ENCODE measurements at regions not wholly inside any gene's neighbourhood (a gene's known extent, or its start where the extent isn't known, plus 50 kb on each side); places are given as distances from the start of the nearest gene placed in this dataset.
A peak's percentile ranks its signal among the peaks of the same experiment; 100 is the strongest.
"Not testable (repeated sequence)": the region's sequence is repeated elsewhere in the genome, so short reads cannot be mapped to it uniquely, and the experiment has no call there.

DNA sequence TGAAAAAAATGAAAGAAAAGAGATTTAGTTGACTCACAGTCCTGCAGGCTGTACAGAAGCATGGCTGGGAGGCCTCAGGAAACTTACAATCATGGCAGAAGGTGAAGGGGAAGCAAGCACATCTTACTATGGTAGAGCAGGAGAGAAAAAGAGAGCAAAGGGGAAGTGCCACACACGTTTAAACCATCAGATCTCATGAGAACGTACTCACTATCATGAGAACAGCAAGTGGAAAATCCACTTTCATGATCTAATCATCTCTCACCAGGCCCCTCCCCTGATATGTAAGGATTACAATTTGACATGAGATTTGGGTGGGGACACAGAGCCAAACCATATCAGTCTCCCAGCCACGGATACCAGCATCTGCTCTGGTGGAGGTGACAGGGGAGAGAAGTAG, 50.8 kb upstream of the CPOX start:
- H3K36me3 Mint-ChIP-seq = no peaks in the 10 kb centered on the region
- H3K4me3 Mint-ChIP-seq = no peak overlapping the region
- no peak for DNase-seq
- H3K4me1 Mint-ChIP-seq = peaks cover 4% of the 10 kb centered on the region
- H3K27me3 Mint-ChIP-seq = peaks cover 8% of the 10 kb centered on the region
- POLR2A ChIA-PET = no interaction called here
- ATAC-seq (ENCODE audit: low read depth) = no peak
- no peaks in the 10 kb centered on the region for H3K9me3 Mint-ChIP-seq
- H3K27ac Mint-ChIP-seq = no peak overlapping the region

DNA sequence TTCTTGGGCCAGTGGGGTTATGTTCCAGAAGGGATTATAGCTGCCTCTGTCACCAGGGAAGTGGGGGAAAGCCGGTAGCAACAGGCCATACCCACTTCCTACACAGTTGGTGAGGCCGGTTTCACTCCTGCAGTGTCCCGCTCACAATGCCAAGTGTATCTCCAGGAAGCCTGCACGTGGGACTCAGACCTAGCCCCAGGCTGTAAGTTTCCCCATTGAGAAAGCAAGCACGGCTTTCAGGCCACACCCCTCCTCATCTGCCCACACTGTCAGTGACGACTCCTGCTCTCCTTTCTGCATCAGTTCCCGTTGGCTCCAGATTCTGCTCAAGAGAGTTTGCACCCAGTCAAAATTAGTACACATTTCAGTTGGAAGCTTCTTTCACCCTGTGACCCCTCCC, 51.6 kb upstream of the CPOX start:
- H3K27me3 Mint-ChIP-seq = peaks cover 10% of the 10 kb centered on the region
- H3K4me3 Mint-ChIP-seq = no peak overlapping the region
- DNase-seq (no peak), ATAC-seq (ENCODE audit: low read depth) (no peak)
- no peak overlapping the region for H3K27ac Mint-ChIP-seq
- H3K9me3 Mint-ChIP-seq = no peaks in the 10 kb centered on the region
- H3K4me1 Mint-ChIP-seq = peaks cover 4% of the 10 kb centered on the region
- POLR2A ChIA-PET = no interaction called here
- H3K36me3 Mint-ChIP-seq = no peaks in the 10 kb centered on the region

DNA sequence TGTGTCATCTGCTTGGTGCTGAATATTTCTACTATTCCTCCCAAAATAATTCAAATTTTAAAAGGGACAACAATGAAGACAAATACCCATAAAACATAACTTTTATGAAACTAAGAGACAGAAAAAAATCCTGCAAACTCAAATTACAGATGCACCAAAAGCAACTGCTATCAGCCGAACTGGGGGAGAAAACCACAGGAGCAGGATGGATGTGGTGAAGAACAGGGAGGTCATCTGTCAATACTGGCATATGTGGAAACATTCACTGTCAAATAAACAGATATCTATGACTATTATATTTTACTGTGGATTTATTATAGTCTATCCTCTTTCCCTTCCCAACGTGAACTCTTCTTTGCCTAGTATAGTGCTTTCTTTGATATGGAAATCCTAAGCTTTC, 53.3 kb upstream of the CPOX start:
- DNase-seq = no peak
- Mint-ChIP-seq H3K36me3 (no peaks in the 10 kb centered on the region), H3K27me3 (peaks cover 11% of the 10 kb centered on the region), H3K4me1 (peaks cover 6% of the 10 kb centered on the region), H3K9me3 (peaks cover 2% of the 10 kb centered on the region), H3K27ac (no peak overlapping the region), H3K4me3 (no peak overlapping the region)
- POLR2A ChIA-PET = no interaction called here
- no peak for ATAC-seq (ENCODE audit: low read depth)

DNA sequence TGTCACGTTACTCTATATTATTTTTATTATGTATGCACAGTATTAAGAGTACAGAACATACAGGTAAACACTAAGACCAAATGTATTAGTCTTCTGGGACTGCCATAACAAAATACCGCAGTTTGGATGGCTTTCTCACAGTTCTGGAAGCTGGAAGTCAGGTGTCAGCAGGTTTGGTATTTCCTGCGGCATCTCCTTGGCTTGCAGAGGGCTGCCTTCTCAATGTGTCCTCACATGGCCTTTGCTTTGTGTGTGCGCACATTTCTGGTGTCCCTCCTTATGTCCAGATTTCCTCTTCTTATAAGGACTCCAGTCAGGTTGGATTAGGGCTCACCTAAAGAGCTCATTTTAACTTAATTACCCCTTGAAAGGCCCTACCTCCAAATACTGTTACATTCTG, 53.8 kb upstream of the CPOX start:
- H3K27ac Mint-ChIP-seq = no peak overlapping the region
- H3K36me3 Mint-ChIP-seq = no peaks in the 10 kb centered on the region
- POLR2A ChIA-PET = no interaction called here
- ATAC-seq (ENCODE audit: low read depth) (no peak), DNase-seq (no peak)
- peaks cover 2% of the 10 kb centered on the region for H3K9me3 Mint-ChIP-seq
- peaks cover 6% of the 10 kb centered on the region for H3K4me1 Mint-ChIP-seq
- no peak overlapping the region for H3K4me3 Mint-ChIP-seq
- peaks cover 11% of the 10 kb centered on the region for H3K27me3 Mint-ChIP-seq

DNA sequence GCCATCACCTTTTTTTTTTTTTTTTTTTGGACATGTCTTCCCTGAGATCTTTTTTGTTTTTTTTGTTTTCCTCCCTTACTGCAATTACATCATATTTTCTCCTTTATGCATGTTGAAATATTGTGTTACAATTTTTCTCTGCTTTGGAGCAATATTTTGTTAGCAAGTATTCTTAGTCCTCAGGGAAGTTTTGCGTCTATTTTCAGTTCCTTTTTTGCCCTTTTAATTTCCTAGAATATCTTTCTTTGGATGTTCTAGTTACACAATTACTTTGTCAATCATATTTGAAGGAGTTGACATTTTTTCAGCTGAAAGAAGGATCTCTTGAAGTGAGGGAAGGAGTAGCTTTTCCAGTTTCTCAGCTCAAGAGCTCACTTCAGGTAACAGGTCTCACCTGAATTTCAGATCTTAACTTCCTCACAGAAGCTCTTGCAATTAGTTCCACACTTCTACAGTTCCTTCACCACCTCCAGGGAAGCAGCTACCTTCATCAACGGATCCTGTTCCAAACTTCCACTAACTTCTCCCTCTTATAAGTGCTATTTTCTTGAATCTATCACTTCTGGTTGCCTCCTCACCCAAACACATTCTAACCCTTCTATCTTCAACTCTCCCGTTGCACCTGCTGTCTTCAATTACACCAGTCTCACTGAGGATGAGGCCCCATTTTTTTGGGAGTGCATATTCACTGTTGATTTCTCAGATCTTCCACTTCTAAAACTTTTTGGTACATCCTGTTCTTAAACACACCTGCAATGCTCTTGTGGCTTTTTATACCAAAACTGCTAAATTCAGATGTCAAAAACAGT, 57.8 kb upstream of the CPOX start:
- DNase-seq (no peak), ATAC-seq (ENCODE audit: low read depth) (no peak)
- Mint-ChIP-seq H3K27ac (no peak overlapping the region), H3K27me3 (peaks cover 9% of the 10 kb centered on the region), H3K36me3 (no peaks in the 10 kb centered on the region), H3K4me1 (peaks cover 4% of the 10 kb centered on the region), H3K4me3 (no peak overlapping the region), H3K9me3 (peaks cover 2% of the 10 kb centered on the region)
- POLR2A ChIA-PET = no interaction called here

DNA sequence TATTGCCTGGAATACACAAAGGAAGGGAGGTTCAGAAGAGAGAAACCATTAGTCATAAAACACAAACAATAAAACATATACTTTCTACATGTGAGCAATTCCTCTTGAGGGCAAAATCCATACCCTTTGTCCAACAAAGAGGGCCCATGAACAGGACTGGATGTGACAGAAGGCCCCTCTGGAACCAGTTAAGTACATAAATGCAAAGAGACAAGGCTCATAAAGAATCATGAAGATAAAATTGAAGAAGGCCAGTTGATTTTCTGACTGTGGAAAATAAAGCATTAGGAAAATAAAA, 58.3 kb upstream of the CPOX start:
- H3K4me3 Mint-ChIP-seq = no peak overlapping the region
- ATAC-seq (ENCODE audit: low read depth) (no peak), DNase-seq (no peak)
- H3K9me3 Mint-ChIP-seq = peaks cover 2% of the 10 kb centered on the region
- POLR2A ChIA-PET = no interaction called here
- H3K4me1 Mint-ChIP-seq = peaks cover 2% of the 10 kb centered on the region
- no peaks in the 10 kb centered on the region for H3K36me3 Mint-ChIP-seq
- no peak overlapping the region for H3K27ac Mint-ChIP-seq
- H3K27me3 Mint-ChIP-seq = peaks cover 9% of the 10 kb centered on the region

DNA sequence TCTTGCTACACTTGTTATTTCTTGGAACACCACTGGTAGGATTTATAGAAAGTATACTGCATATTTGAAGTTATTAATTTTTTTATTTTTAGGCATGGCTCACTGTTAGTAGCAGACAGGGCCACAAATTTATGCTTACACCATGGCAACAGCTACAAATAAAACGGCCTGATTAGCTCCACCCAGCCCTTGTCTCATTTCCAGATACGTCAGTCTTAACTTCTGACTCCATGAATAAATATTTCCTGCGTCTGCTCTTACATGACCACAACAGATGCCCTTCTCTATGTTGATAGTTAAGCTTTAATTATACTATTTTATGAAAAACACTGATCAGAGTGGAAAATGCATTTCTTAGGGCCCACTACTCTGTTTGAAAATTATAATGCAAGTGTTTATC, 62.3 kb upstream of the CPOX start:
- Mint-ChIP-seq H3K9me3 (peaks cover 2% of the 10 kb centered on the region), H3K4me1 (peaks cover 4% of the 10 kb centered on the region), H3K27me3 (peaks cover 16% of the 10 kb centered on the region)

DNA sequence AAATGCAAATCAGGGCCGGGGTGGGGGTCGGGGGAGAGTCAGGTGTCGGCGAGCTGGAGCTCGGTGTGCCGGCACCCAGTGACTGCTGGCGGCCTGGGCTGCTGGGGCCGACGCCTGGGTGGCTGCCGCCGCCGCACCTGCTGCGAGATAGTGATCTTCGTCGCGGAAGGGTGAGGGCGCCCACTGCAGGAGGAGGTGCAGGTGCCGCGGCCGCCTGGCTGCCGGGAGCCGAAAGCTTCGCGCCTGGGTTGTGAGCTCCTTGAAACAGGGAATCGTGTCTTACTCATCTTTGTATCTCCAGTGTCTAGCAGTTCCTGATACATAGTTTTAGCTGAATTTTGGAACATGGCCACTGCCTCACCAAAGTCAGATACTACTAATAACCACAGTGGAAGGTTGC, 64.0 kb upstream of the CPOX start:
- Mint-ChIP-seq H3K4me3 (no peak overlapping the region), H3K27ac (no peak overlapping the region), H3K4me1 (peaks cover 3% of the 10 kb centered on the region), H3K27me3 (peaks cover 21% of the 10 kb centered on the region), H3K9me3 (no peaks in the 10 kb centered on the region), H3K36me3 (no peaks in the 10 kb centered on the region)
- DNase-seq = peak; percentile 56
- POLR2A ChIA-PET = no interaction called here
- ATAC-seq (ENCODE audit: low read depth) = peak; percentile 68

More for the DNA sequence above, 62.3 kb upstream of the CPOX start:
- POLR2A ChIA-PET = no interaction called here
- no peaks in the 10 kb centered on the region for H3K36me3 Mint-ChIP-seq
- no peak for DNase-seq
- no peak overlapping the region for H3K27ac Mint-ChIP-seq
- H3K4me3 Mint-ChIP-seq = no peak overlapping the region
- no peak for ATAC-seq (ENCODE audit: low read depth)

DNA sequence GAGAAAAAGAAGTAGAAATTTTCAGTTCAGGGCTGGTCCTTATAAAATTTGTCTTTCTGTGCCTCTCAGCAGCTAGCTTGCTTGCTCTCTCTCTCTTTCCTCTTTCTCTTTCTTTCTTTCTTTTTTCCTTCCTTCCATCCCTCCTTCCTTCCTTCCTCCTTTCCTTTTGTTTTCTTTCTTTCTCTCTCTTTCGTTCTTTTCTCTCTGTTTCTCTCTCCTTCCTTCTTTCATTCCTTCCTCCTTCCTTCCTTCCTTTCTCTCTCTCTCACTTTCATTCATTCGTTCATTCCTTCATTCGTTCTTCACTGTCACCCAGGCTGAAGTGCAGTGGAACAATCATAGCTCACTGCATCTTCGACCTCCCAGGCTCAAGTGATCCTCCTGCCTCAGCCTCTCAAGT, 69.3 kb upstream of the CPOX start:
- Mint-ChIP-seq H3K4me1 (peaks cover under 1% of the 10 kb centered on the region), H3K9me3 (no peaks in the 10 kb centered on the region), H3K36me3 (no peaks in the 10 kb centered on the region), H3K27ac (no peak overlapping the region), H3K4me3 (no peak overlapping the region), H3K27me3 (peaks cover 22% of the 10 kb centered on the region)
- POLR2A ChIA-PET = no interaction called here
- DNase-seq (no peak), ATAC-seq (ENCODE audit: low read depth) (no peak)

DNA sequence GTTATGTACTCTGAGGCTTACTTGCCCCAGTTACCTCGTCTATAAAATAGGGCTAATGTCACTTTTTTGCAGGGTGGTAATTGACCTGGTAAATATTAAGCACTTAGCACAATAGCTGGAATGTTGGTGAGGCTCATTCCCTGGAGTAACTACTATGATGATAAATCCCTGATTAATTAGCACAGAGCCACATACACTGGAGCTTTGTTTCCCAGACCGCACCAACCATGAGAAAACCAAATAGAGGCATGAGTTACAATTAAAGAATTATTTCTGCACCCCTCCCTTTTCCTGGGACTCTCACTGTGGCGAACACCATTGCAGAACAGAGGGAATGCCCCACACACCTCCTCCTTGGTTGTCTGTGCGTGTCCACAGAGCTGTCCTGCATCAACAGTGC, 76.6 kb upstream of the CPOX start:
- Mint-ChIP-seq H3K27me3 (peaks cover 3% of the 10 kb centered on the region), H3K36me3 (no peaks in the 10 kb centered on the region), H3K27ac (no peak overlapping the region), H3K4me3 (no peak overlapping the region), H3K4me1 (no peaks in the 10 kb centered on the region), H3K9me3 (no peaks in the 10 kb centered on the region)
- POLR2A ChIA-PET = no interaction called here
- DNase-seq (no peak), ATAC-seq (ENCODE audit: low read depth) (no peak)

DNA sequence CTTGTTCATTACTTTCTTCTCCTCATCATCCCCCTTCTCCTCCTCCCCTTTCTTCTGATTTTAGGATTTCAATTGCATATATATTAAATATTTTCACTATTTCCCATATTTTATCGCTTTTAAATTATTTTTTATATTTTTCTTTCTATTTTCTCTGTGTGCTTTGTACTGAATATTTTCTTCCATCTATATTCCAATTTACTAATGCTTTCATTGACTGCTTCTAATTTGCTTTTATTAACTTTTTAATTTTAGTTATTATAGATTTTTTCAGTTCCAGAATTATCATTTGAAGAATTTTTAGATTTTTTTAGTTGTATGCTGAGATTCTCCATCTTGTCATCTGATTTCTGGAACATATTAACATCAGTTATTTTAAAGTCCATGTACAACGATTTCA, 83.2 kb upstream of the ST3GAL6 start:
- Mint-ChIP-seq H3K9me3 (no peaks in the 10 kb centered on the region), H3K4me1 (no peaks in the 10 kb centered on the region), H3K27ac (no peak overlapping the region), H3K36me3 (no peaks in the 10 kb centered on the region), H3K4me3 (no peak overlapping the region), H3K27me3 (peaks cover 4% of the 10 kb centered on the region)
- POLR2A ChIA-PET = no interaction called here
- no peak for ATAC-seq (ENCODE audit: low read depth)
- DNase-seq = no peak

DNA sequence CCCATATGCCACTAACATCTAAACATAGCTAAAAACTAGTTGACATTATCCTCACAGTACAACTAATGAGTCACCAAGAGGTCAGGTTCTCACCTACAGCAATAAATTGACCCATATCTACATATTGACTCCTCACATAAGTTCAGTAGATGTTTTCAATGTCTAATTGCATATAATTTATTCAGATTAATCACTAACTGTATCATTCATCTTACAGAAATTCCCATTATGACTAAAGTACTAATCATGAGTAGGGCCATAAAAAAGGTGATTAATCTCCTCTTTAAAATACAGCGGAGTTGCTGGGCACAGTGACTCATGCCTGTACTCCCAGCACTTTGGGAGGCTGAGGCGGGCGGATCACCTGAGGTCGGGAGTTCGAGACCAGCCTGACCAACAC, 82.4 kb upstream of the ST3GAL6 start:
- no peaks in the 10 kb centered on the region for H3K4me1 Mint-ChIP-seq
- H3K4me3 Mint-ChIP-seq = no peak overlapping the region
- peaks cover 2% of the 10 kb centered on the region for H3K27me3 Mint-ChIP-seq
- H3K36me3 Mint-ChIP-seq = no peaks in the 10 kb centered on the region
- POLR2A ChIA-PET = interaction anchor here (0.7 kb wide), 1 partner anchor 70 kb away, joined by 3 read pairs; no protein-coding TSS in a partner anchor
- no peak for ATAC-seq (ENCODE audit: low read depth)
- no peaks in the 10 kb centered on the region for H3K9me3 Mint-ChIP-seq
- no peak for DNase-seq
- H3K27ac Mint-ChIP-seq = no peak overlapping the region

DNA sequence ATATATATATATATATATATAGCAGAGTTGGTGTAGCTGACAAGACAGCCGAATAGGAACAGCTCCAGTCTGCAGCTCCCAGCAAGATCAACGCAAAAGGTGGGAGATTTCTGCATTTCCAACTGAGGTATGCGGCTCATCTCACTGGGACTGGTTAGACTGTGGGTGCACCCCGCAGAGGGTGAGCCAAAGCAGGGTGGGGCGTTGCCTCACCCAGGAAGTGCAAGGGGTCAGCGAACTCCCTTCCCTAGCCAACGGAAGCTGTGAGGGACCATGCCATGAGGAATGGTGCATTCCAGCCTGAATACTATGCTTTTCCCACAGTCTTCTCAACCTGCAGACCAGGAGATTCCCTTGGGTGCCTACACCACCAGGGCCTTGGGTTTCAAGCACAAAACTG, 81.7 kb upstream of the ST3GAL6 start:
- H3K4me3 Mint-ChIP-seq = no peak overlapping the region
- H3K36me3 Mint-ChIP-seq = no peaks in the 10 kb centered on the region
- no peak for DNase-seq
- H3K27me3 Mint-ChIP-seq = peaks cover 2% of the 10 kb centered on the region
- POLR2A ChIA-PET = no interaction called here
- no peaks in the 10 kb centered on the region for H3K4me1 Mint-ChIP-seq
- no peaks in the 10 kb centered on the region for H3K9me3 Mint-ChIP-seq
- H3K27ac Mint-ChIP-seq = no peak overlapping the region
- no peak for ATAC-seq (ENCODE audit: low read depth)

DNA sequence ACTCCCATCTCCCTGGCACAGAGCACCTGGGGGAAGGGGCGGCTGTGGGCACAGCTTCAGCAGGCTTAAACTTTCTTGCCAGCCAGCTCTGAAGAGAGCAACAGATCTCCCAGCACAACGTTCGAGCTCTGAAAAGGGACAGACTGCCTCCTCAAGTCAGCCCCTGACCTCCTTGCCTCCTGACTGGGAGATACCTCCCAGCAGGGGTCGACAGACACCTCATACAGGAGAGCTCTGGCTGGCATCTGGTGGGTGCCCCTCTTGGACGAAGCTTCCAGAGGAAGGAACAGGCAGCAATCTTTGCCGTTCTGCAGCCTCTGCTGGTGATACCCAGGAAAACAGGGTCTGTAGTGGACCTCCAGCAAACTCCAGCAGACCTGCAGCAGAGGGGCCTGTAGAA, 80.7 kb upstream of the ST3GAL6 start:
- H3K4me3 Mint-ChIP-seq; H3K4me1 Mint-ChIP-seq; ATAC-seq (ENCODE audit: low read depth): not testable (repeated sequence)

DNA sequence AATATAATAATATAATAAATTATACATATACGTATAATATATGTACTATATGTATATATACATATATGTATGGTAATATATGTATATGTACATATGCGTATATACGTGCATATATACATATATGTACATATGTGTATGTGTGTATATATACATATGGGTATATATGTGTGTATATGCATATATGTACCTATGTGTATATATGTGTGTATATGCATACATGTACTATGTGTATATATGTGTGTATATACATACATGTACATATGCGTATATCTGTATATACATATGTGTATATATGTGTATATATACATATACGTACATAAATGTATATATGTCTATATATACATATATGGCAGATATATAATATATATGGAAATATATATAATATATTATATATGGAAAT, 74.8 kb upstream of the ST3GAL6 start:
- Mint-ChIP-seq H3K9me3 (no peaks in the 10 kb centered on the region), H3K4me1 (no peaks in the 10 kb centered on the region), H3K27ac (no peak overlapping the region), H3K27me3 (no peaks in the 10 kb centered on the region), H3K36me3 (no peaks in the 10 kb centered on the region), H3K4me3 (no peak overlapping the region)
- POLR2A ChIA-PET = no interaction called here
- DNase-seq (no peak), ATAC-seq (ENCODE audit: low read depth) (no peak)

More for the DNA sequence above, 80.7 kb upstream of the ST3GAL6 start:
- DNase-seq, POLR2A ChIA-PET, H3K36me3 Mint-ChIP-seq, H3K9me3 Mint-ChIP-seq, H3K27ac Mint-ChIP-seq, H3K27me3 Mint-ChIP-seq: not testable (repeated sequence)
